Astrocyte of the hippocampus (primary cell): ENCODE measurements at regions not wholly inside any gene's neighbourhood (a gene's known extent, or its start where the extent isn't known, plus 50 kb on each side); places are given as distances from the start of the nearest gene placed in this dataset.

Experiments used
- DNase-seq: peaks from one replicate; pipeline ENCODE4 v3.0.0; 2011; ENCODE audit warnings: low read depth, low spot score

DNA sequence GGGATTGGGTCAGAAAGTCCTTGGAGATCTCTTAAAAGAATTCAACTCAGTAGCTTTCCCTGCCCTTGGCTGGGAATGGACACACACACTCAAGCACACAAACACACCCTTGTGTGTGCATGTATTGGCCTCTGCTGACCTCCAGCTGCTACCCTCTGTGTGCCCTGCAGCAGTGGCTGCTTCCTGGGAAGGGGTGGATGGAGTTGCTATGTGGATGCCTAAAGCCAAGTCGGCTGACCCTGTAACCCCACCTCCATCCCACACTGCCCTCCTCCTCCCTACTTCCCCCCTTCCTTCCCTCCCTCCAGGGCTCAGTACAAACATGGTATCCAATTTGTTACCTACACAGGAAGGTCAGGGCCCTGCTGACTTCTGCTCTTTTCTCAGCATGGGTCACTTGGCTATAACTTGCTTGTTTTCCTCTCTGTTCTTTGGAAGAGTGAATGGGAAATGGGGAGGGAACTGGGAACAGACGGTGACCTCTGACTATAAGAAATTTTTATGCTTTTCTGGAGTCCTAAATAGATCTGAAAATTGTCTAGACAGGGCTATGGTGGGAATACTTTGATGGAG, 351.6 kb upstream of the TBX3 start:
- DNase-seq, result no peak

DNA sequence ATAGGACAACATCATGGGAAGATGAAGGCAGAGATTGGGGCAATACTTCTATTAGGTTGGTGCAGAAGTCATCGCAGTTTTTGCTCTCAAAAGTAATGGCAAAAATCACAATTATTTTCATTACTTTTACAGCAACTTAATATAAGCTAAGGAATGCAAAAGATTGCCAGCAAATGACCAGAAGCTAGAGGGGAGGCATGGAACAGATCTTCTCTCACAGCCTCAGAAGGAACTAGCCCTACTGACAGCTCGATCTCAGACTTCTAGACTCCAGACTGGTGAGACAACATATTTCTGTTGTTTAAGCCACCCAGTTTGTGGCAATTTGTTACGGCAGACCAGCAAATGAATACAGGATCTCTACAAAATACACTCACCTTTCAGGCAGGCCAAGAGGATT, 348.5 kb upstream of the TBX3 start:
- DNase-seq, result no peak

DNA sequence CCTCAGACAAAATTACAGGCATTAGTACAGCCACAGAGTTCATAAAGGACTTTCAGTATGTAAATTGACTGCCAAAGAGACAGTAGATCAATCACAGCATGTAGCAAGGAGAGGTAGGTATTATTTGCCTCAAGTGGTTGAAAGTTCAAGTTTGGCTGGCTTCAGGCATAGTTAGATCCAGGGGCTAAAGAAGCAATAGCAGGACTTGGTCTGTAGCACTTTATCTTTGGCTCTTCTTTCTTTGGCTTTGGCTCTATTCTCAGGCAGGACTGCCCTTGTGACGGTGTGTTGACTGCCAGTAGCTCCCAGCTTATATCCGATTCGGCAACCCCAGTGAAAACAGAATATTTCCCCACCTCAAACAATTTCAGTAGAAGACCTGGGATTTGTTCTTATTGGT, 346.0 kb upstream of the TBX3 start:
- DNase-seq, result no peak

DNA sequence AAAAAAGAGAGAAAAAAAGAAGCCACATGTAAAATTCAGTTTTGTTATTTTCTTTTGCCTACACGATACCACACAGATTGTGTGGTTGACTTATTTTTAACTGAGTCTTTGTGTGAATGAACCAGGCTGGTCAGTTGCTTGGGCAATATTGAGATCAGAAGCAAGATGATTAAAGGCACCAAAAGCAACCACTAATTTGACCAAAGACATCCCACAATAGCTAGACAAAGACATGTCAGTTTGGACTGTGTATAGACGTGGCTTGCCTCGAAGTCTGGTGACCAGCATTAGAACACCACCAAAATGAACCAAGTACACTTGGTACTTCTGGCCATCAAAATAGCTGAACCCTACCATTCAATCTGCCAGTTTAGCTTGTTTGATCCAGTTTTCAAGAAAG, 340.6 kb upstream of the TBX3 start:
- no peak for DNase-seq

DNA sequence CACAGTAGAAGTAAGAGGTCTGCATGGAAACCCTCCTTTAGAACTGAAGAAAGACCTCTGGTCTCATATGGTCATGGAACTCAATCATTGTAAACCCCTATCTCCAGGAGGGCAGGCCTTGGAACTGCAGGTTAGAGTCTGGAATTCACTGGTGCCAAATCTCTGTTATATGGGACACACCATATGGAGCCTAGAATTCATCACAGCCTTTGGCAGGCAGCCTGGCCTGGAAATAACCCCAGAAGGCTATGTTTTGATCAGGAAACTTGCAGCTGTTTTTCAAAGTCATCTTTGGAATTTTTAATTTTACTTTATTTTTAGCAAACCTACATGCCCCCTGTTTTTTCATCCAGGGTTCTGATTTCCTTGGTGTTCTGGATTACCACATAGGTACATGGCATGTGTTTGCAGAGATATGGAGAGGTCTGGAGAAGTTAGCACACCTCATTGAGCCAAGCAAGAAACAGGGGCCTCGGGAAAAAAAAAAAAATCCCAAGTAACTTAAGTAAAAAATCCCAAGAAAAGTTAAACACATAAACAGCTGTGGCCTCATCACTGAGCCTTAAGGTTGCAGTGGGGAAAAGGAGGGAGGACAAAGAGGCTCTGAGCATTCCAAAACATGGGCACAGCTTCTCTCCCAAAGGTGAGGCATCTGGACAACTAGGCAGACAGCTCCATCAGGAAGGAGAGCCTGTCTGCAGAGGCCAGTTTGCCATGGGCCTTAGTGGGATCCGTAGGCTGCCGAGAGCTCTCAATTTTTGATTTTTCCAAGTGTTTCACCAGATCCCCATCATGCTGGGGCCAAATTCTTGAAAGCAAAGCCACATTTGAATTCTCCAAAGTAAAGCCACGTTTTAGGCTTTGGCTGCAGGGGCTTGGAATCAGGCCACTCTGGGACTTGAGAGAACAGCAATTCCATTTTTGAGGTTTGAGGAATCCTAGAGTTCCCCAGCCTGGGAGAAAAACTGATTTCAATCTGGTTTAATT, 339.6 kb upstream of the TBX3 start:
- no peak for DNase-seq

DNA sequence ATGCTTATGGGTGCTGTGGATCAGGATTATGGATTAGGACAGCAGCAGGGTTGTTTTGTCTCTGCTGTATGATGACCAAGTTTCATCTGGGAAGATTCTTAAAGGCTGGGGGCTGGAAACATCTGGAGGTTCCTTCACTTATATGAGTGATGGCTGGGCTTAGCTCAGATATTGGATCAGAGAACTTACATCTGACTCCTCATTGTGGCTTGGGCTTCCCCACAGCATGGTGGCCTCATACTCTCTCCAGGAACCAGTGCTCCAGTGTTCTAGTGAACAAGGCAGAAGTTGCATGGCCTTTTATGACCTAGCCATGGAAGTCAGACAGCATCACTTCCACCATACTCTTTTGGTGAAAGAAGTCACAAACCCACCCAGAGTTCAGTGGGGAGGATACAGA, 336.1 kb upstream of the TBX3 start:
- DNase-seq, result no peak

DNA sequence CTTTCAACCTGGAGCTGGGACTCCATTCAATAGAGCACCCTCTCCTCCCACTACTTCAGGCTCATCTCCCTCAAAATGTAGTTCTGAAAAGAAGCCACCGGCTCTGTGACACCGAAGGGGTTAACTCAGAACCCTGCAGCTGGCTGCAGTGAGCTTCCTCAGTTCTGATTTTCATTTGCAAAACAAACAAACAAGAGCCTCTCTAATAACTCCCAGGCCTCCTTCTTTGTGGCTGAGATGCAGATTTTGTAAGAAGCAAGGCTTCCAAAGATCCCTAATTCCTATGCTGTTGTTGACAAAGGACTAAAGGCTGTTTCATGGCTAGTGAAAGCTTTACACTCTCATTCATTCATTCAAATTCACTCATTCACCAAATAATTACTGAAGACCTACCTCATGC, 333.4 kb upstream of the TBX3 start:
- DNase-seq, result no peak

DNA sequence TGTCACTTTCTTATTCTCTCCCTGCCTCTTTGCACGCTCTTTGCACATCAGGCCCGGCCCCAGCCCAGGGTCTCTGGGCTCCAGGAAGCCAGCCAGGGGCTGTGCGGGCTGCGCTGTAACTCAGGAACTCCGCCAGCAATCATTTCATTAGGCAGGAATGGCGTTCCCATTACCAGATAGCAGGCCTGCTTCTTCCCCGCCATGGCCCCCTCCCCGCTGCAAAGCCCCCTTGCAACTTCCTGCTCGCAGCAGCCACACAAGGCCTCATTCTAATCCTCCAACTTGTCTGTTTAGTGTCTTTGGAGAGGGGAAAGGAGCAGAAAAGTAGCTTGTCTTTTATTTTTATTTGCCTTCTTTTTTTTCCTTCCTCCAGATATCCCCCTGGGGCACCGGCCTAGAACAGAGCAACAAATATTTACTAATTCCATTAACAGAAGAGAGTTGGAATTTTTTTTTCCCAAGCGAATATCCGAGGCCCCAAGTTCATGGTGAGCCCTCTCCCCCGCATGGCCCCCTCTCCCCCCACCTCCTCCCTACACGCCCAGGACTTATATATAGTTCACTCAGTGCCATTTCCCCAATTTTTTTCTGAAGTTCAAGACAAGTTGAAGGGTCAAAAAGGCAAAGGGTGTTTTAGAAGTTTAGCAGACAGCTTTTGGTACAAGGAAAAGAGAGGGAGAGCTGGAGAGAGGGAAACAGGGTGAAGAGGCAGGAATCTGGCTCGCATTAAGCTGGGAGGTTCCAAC, 329.4 kb upstream of the TBX3 start:
- no peak for DNase-seq

DNA sequence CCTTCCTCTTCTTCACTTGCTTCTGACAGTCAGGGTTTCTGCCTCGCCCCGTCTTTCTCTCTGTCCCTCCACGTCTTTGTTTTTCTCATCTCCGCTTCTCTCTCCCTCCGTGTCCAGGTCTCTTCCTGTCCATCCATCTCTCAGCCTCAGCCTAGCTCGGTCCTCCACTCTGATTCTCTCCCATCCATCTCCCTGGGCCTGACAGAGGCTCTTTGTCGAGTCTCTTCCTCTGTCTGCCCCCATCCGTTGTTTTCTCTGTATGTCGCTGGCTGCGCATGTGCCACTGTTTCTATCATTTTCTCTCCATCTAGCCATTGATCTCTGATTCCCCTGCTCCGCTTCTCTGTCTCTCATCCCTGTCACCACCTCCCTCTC, 328.9 kb upstream of the TBX3 start:
- DNase-seq, result no peak

DNA sequence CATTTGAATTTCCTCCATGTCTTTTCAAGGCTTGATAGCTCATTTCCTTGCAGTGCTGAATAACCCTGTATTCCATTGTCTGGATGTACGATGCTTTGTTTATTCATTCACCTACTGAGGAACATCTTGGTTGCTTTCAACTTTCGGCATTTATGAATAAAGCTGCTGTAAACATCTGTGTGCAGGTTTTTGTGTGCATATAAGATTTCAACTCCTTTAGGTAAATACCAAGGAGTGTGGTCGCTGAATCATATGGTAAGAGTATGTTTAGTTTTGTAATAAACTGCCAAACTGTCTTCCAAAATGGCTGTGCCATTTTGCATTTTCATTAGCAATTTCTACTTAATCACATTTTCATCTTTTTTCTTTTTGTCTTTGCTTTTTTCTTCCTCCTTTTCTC, 327.7 kb upstream of the TBX3 start:
- DNase-seq, result no peak

DNA sequence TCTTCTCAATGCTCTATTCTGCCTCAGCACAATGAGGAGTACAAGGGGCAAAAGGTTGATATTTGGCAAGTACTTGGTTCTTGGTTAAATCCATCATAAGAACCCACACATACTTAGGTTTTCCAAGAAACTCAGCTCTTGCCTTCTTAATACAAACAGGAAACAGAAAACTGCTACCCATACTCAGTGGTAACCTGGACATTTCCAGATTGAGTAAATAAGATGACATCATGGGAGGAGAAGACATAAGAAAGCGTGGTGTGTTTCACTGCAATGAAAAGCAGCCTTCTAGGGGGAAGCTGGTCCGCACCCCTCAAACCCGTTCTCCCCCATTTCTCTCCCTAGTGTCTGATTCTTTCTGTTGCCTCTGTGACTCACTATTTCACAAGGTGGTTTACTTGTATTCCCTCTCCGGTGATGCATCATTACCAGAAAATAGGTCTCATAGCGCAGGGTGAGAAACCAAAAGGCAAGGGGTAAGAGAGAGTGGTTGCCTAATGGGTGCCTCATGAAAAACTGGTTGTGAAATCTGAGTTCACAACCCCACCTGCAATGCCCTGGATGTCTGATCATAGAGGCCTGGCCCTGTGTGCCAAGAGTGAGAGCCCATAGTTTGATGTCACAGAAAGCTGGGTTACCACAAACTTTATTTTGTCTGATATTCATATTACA, 326.5 kb upstream of the TBX3 start:
- DNase-seq, result no peak

DNA sequence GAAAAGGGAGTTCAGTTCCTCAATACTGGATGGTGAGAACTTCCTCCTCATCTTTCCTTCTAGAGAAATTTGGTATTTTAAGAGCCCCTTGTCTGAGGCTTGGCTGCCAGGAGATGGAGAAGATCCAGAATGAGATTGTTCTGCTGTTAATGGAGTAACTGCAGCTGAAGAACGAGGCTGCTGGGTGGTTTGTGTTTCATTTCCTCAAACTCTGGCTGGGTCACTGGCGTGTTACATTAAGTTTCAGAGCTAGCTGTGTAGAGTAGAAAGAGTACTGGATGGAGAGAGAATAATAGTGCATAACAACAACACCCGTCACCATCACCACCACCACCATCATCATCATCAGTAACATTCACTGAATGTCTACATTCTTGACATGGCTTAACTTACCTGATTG, 325.0 kb upstream of the TBX3 start:
- no peak for DNase-seq

DNA sequence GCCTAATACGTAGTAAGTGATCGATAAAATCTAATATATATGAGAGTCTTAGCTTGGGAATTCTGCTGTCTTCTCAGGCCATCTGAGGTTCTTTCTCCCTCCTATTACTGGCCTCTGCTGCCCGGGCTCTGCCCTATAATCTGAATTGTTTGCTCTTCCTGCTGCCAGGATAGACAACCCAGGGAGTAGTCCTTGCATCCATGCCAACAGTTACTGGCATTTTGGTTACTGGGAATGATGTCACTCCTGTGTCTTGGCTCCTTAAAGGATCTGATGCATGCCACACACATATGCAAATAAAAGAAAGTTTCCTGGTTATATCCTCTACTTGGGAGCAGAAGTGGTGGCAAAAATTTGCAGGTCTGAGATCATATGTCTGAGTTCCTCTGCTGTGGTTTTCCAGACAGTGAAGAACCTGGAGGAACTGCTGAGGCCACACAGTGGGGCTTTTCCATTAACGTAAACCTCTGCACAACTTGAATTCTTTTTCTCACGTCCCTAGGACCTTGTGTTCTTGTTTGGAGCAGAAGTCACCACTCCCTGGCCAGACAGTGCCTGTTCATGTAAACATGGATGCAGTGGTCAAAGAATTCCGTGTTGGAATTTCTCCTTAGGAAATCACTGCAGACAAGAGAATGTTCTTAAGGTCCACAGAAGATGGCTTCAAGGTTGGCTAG, 320.6 kb upstream of the TBX3 start:
- no peak for DNase-seq

DNA sequence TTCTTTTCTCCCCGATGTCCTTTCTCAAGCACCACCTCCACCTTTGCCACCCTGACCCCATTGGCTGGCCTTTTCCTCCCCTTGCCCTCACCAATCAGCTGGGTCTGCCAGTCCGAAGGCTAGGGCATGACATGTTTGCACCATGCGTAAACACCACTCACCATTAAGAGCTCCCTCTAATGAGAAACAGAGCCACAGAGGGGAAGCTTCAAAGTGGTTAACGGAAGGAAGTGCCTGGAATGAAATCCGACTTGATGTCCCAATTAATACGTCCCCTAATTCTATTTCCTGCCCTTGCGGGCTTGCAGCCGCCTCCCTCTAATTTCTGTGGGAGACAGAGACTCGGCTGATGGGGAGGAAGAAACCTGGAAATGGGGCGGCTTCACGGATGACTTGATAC, 318.5 kb upstream of the TBX3 start:
- DNase-seq, result no peak

DNA sequence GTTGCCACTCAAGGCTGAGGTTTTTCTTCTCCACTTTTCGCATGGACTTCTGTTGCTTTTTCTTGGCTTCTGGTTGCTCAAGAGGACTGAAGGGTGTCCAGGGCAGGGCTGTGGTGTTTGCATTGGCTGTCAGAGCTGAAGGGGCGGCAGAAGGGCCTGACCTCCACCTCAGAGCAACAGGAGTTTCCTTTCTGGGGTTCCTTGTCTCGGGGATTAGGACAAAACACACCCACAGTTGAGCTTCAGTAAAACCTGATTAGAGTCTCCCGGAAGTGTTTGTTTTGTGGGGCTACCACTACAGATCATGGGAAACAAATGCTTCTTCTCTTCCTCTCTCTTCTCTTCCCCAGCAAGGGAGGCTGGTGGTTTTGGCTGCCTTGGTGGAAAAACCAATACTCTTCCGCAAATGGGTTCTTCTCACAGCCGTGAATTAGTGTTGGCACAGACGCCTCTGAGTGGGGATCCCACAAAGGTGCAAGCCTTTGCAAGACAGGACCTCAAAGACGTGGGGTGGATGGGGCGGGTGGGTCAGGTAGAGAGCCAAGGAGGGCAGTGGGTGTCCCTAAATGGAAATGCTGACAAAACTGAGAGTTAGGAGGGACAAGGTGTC, 317.7 kb upstream of the TBX3 start:
- DNase-seq, result no peak

DNA sequence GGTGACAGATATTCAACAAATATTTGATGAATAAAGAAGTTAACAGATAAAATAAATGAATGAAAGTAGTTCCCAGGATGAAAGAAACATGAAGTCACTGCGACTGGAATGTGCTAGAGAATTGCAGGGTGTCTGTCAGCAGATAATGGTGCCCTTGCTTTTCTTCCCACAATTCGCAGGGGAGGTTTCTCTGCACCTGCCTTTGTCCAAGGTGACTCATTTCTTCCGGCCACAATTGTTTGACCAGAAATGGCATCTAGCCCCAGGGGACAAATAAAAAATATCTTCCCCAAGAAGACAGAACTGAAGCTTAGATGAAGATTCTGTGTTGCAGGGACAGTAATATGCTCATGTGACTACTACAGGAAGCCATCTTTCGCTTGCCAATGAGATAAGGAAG, 316.1 kb upstream of the TBX3 start:
- peak; percentile 20 for DNase-seq

DNA sequence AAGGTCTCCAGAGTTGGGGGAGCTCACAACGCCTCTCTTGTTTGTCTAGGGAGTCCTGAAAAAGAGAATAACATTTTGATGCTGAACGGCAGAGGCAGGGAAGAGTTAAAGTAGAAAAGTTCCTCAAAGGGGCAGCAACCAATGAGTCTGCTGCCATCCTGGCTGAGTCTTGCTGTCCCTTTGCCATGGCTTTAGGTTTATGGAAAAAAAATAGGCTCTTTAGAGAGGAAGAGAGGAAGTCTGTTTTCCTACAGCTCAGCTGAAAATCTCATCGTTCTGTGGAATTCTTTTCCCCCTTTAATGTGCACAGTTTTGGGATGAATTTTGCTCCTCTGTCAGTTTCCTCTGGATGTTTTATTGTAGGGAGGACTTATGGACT, 314.8 kb upstream of the TBX3 start:
- no peak for DNase-seq

DNA sequence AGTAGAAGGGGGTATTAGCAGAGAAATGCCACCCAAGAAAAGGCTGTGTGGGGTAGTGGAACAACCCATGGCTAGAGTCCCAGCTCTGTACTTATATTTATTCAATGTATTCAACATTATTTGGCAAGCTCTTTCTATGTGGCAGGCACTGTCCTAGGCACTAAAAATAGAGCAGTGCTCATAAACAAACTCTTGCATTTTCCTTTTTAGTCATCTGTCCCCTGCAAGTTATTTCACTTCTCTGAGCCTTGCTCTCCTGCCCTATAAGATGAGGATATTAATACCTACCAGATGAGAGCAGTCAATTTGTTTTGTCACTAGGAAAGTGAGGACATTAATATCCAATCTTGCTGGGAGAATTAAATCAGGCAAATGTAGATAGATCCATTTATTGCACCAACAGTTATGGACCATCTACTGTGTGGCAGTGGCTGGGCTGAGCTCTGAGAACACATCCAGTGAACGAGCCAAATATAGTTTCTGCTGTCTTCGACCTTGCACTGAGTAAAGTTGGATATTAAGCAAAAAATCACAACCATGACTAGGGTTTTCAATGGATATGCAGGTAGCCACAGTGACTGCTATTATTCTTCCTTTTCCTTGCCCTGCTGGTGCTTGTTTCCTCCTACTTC, 314.3 kb upstream of the TBX3 start:
- no peak for DNase-seq

DNA sequence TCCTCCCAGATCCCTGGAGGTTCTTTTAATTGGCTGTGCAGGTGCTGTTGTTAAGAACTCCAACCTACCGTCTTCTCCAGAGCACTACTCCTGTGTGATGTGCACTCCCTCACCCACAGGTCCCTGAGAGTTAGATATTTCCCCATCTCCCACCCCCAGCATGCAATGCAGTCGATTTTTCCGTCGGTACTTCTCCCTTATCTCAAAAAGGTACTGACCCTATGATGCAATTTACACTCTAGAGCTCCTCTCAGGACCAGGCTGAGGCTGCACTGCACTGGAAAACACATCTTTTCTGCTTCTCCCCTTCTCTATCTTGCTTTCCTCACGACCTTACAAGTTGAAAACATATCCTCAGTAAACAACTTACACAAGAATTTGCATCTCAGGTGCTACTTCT, 312.4 kb upstream of the TBX3 start:
- no peak for DNase-seq

DNA sequence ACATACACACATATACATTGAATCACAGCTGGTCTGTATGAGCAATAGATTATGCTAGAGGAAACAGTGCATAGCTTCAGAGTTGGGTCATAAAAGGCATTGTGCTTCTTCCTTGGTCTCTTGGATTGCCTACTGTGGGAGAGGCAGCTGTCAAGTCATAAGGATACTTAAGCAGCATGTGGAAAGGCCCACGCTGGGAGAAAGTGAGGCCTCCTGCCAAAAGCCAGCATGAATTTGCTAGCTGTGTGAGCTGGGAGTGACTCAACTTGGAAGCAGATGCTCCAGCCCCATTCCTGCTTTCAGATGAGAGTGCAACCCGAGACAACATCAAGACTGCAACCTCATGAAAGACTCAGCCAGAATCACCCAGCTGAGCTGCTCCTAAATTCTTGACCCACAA, 311.9 kb upstream of the TBX3 start:
- DNase-seq, result no peak

DNA sequence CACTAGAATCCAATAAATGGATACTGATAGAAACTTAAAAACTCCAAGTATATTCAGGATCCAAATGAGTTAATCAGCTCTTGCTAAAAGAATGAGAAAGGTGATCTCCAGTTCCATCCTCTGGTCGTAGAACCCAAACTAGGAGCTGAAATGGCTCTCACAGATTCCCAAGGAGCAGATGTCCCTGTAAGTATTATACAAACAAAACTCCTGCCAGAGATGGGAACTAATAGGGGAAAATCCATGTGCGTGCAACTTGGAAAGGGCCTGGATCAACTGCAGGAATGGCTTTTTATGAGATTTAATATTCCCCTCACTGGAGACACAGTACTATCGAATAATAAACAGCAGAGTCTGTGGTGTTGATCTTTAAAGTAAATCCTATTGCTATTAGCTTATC, 309.2 kb upstream of the TBX3 start:
- DNase-seq, result no peak
